Astrocyte (in vitro differentiated cells and primary cell): ENCODE measurements at regions not wholly inside any gene's neighbourhood (a gene's known extent, or its start where the extent isn't known, plus 50 kb on each side); places are given as distances from the start of the nearest gene placed in this dataset.

Experiments used
- CTCF ChIP-seq: IDR thresholded peaks from 2 replicates; pipeline ENCODE4 v1.5.1; 2011; ENCODE audit warnings: low read depth, mild to moderate bottlenecking, inconsistent platforms, low read length, moderate library complexity; ENCODE audit not compliant: insufficient read depth
- EZH2 ChIP-seq: IDR thresholded peaks from 2 replicates; pipeline ENCODE4 v1.6.1; 2012; ENCODE audit warnings: mild to moderate bottlenecking, low read length, inconsistent platforms; ENCODE audit not compliant: insufficient read depth

- no peak for TF ChIP-seq CTCF
- TF ChIP-seq EZH2, result no peak
Observed at GRCh38 chr18:78199002-78199401, 780.6 kb upstream of the SALL3 start.
